RPMI7951 (cell line): ENCODE measurements at regions not wholly inside any gene's neighbourhood (a gene's known extent, or its start where the extent isn't known, plus 50 kb on each side); places are given as distances from the start of the nearest gene placed in this dataset.

Experiments
- DNase-seq: peaks from one replicate; pipeline ENCODE4 v3.0.0-alpha.2; 2012; ENCODE audit warnings: low read depth

DNA sequence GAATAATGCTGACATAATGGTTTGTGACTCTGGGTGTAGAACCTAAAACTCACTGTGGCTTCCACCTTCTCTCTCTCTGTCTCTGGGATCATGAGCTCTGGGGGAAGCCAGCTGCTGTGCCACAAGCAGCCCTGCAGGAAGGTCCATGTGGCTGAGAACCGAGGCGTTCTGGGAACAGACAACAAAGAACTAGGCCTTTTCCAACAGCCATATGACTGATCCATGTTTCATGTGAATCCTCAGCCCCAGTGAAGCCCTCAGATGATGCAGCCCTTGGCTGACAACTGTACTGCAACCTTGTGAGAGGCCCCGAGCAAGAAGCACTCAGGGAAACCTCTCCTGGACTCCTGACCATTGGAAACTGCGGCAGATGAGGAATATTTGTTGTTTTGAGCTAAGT, 56.6 kb downstream of the HLA-G start:
- DNase-seq = no peak

DNA sequence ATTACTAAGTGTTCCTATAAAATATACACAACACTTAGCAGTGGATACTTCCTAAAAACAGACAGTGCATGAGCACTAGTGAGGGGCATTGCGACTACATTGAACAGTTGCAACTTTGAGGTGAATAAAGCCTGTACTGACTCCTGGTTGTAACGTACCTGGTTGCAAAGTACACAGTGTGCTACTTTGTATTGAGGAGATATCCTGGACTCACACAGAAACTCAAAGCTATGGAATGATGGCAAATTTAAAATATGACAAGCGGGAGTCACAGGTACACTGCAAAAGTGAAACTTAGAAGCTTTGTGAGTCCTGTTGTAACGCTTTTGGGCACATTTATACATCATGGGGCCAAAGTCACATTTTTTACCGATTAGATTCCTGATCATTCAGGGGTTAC, 55.6 kb upstream of the HLA-A start:
- DNase-seq = no peak

- DNase-seq = peak; percentile 56
Observed at GRCh38 chr6:29887330-29887818, 55.0 kb upstream of the HLA-A start.

GRCh38 chr6:29887819-29888776, 54.2 kb upstream of the HLA-A start:
- peak; percentile 67 for DNase-seq
